H9 (cell line): ENCODE measurements at regions not wholly inside any gene's neighbourhood (a gene's known extent, or its start where the extent isn't known, plus 50 kb on each side); places are given as distances from the start of the nearest gene placed in this dataset.

ENCODE experiments used
- DNase-seq: peaks from one replicate; pipeline ENCODE4 v3.0.0-alpha.2; 2017
- H2AFZ ChIP-seq: one replicate; pipeline ENCODE4 v1.6.1; 2013; ENCODE audit warnings: mild to moderate bottlenecking, low read length, control low read depth, moderate library complexity
- H2AK5ac ChIP-seq: 2 replicates; pipeline ENCODE4 v1.6.1; 2013; ENCODE audit warnings: low read length, control low read depth, mixed read lengths; ENCODE audit not compliant: insufficient read length
- H2BK120ac ChIP-seq: one replicate; pipeline ENCODE4 v1.6.1; 2013; ENCODE audit warnings: low read depth, mild to moderate bottlenecking, low read length, control low read depth, inconsistent platforms; ENCODE audit not compliant: poor library complexity, severe bottlenecking
- H2BK12ac ChIP-seq: 2 replicates; pipeline ENCODE4 v1.6.1; 2013; ENCODE audit warnings: low read length, control low read depth, mixed read lengths, low read depth; ENCODE audit not compliant: insufficient read length
- H2BK15ac ChIP-seq: 2 replicates; pipeline ENCODE4 v1.6.1; 2013; ENCODE audit warnings: low read depth, low read length, control low read depth
- H2BK20ac ChIP-seq: one replicate; pipeline ENCODE4 v1.6.1; 2013; ENCODE audit warnings: low read depth, mild to moderate bottlenecking, low read length, control low read depth, inconsistent platforms; ENCODE audit not compliant: poor library complexity, severe bottlenecking
- H2BK5ac ChIP-seq: 2 replicates; pipeline ENCODE4 v1.6.1; 2013; ENCODE audit warnings: low read length, control low read depth, mixed read lengths; ENCODE audit not compliant: insufficient read length
- H3K14ac ChIP-seq: 2 replicates; pipeline ENCODE4 v1.6.1; 2013; ENCODE audit warnings: low read length, control low read depth; ENCODE audit not compliant: insufficient read depth
- H3K18ac ChIP-seq: 2 replicates; pipeline ENCODE4 v1.6.1; 2013; ENCODE audit warnings: low read depth, mild to moderate bottlenecking, mixed read lengths, low read length, control low read depth; ENCODE audit not compliant: insufficient read length
- H3K23ac ChIP-seq: 2 replicates; pipeline ENCODE4 v1.6.1; 2013; ENCODE audit warnings: low read length, control low read depth, mixed read lengths, low read depth; ENCODE audit not compliant: insufficient read length
- H3K23me2 ChIP-seq: 2 replicates; pipeline ENCODE4 v1.6.1; 2013; ENCODE audit warnings: low read depth, mild to moderate bottlenecking, mixed read lengths, low read length, control low read depth; ENCODE audit not compliant: insufficient read length, poor library complexity, severe bottlenecking
- H3K27ac ChIP-seq: 2 replicates; pipeline ENCODE4 v1.5.1; 2013; ENCODE audit warnings: low read length, control low read depth, mixed read lengths, low read depth; ENCODE audit not compliant: insufficient read length
- H3K27me3 ChIP-seq: 2 replicates; pipeline ENCODE4 v1.6.1; 2013; ENCODE audit warnings: low read length, control low read depth, inconsistent platforms; ENCODE audit not compliant: insufficient read depth
- H3K4ac ChIP-seq: 2 replicates; pipeline ENCODE4 v1.6.1; 2013; ENCODE audit warnings: low read depth, mild to moderate bottlenecking, control low read depth, inconsistent platforms, low read length, moderate library complexity
- H3K4me1 ChIP-seq: 2 replicates; pipeline ENCODE4 v1.6.1; 2013; ENCODE audit warnings: low read length, control low read depth, inconsistent platforms; ENCODE audit not compliant: insufficient read depth
- H3K4me2 ChIP-seq: 2 replicates; pipeline ENCODE4 v1.6.1; 2013; ENCODE audit warnings: low read length, control low read depth, mixed read lengths; ENCODE audit not compliant: insufficient read length, insufficient read depth
- H3K56ac ChIP-seq: 2 replicates; pipeline ENCODE4 v1.6.1; 2013; ENCODE audit warnings: low read depth, mild to moderate bottlenecking, mixed read lengths, low read length, control low read depth; ENCODE audit not compliant: insufficient read length
- H3K79me1 ChIP-seq: 2 replicates; pipeline ENCODE4 v1.6.1; 2013; ENCODE audit warnings: low read depth, mild to moderate bottlenecking, moderate library complexity, low read length, control low read depth, inconsistent platforms; ENCODE audit not compliant: insufficient read depth, poor library complexity, severe bottlenecking
- H3K79me2 ChIP-seq: 2 replicates; pipeline ENCODE4 v1.6.1; 2013; ENCODE audit warnings: low read length, control low read depth, inconsistent platforms; ENCODE audit not compliant: insufficient read depth
- H3K9ac ChIP-seq: 2 replicates; pipeline ENCODE4 v1.6.1; 2013; ENCODE audit warnings: low read length, control low read depth, mixed read lengths; ENCODE audit not compliant: insufficient read length; ENCODE audit errors: extremely low read depth
- H3K9me3 ChIP-seq: one replicate; pipeline ENCODE4 v1.6.1; 2013; ENCODE audit warnings: low read depth, low read length, inconsistent platforms; ENCODE audit not compliant: control insufficient read depth
- H3T11ph ChIP-seq: one replicate; pipeline ENCODE4 v1.6.1; 2013; ENCODE audit warnings: mild to moderate bottlenecking, low read length, control low read depth, inconsistent platforms
- H4K20me1 ChIP-seq: one replicate; pipeline ENCODE4 v1.6.1; 2013; ENCODE audit not compliant: control insufficient read depth, insufficient read length, insufficient read depth
- H4K5ac ChIP-seq: 2 replicates; pipeline ENCODE4 v1.6.1; 2013; ENCODE audit warnings: low read depth, mild to moderate bottlenecking, mixed read lengths, low read length, control low read depth; ENCODE audit not compliant: insufficient read length
- H4K8ac ChIP-seq: replicated peaks from 2 replicates; pipeline ENCODE4 v1.6.1; 2013; ENCODE audit warnings: low read length, control low read depth, mixed read lengths, low read depth; ENCODE audit not compliant: insufficient read length
- H4K91ac ChIP-seq: 2 replicates; pipeline ENCODE4 v1.6.1; 2013; ENCODE audit warnings: low read depth, mild to moderate bottlenecking, moderate library complexity, mixed read lengths, low read length, control low read depth; ENCODE audit not compliant: insufficient read length
- H3K27ac Mint-ChIP-seq, 3 experiments: 2 replicates in 2 of 3; 3 replicates in 1 of 3; pipeline ENCODE4 v1.8.0; 2020 to 2021; ENCODE audit warnings: mixed read lengths in 3 of 3, mild to moderate bottlenecking in 1 of 3, moderate library complexity in 1 of 3
- H3K27me3 Mint-ChIP-seq: 2 replicates; pipeline ENCODE4 v1.8.0; 2021; ENCODE audit warnings: low read depth, mild to moderate bottlenecking, moderate library complexity, mixed read lengths
- H3K36me3 Mint-ChIP-seq, 3 experiments: 2 replicates in 2 of 3; 3 replicates in 1 of 3; pipeline ENCODE4 v1.8.0; 2020 to 2021; ENCODE audit warnings: low read depth in 3 of 3, mixed read lengths in 3 of 3; ENCODE audit not compliant: insufficient read depth in 1 of 3
- H3K4me1 Mint-ChIP-seq, 2 experiments: 2 replicates each; pipeline ENCODE4 v1.8.0; 2020; ENCODE audit warnings: mixed read lengths in 2 of 2
- H3K4me3 Mint-ChIP-seq, 2 experiments: 2 replicates in 1 of 2; 3 replicates in 1 of 2; pipeline ENCODE4 v1.8.0; 2020 to 2021; ENCODE audit warnings: mild to moderate bottlenecking in 2 of 2, mixed read lengths in 2 of 2, moderate library complexity in 1 of 2
- H3K9me3 Mint-ChIP-seq, 2 experiments: 2 replicates in 1 of 2; 3 replicates in 1 of 2; pipeline ENCODE4 v1.8.0; 2020; ENCODE audit warnings: mild to moderate bottlenecking in 2 of 2, mixed read lengths in 2 of 2, moderate library complexity in 1 of 2
- CTCF ChIP-seq: fragments of 200-600 bp; sonication (generic); conservative IDR thresholded peaks from 3 replicates; pipeline ENCODE4 v1.8.0; 2021; ENCODE audit warnings: antibody characterized with exemption, mild to moderate bottlenecking
- WGBS: extraction: QIAGEN DNeasy Blood & Tissue Kit; methylation state at CpG from one replicate; pipeline ENCODE4 v1.1.7; 2013; ENCODE audit warnings: missing lambda C conversion rate, low lambda C conversion rate, mixed read lengths; ENCODE audit not compliant: insufficient read length; ENCODE audit errors: extremely low coverage; 5-methylcytosine and 5-hydroxymethylcytosine counted together

- Histone ChIP-seq H2BK12ac (no peak overlapping the region), H3K56ac (no peak overlapping the region), H2BK5ac (no peak overlapping the region), H3K79me2 (no peaks in the 10 kb centered on the region), H2BK120ac (no peak overlapping the region), H3K23me2 (no peaks in the 10 kb centered on the region), H4K91ac (no peak overlapping the region), H3T11ph (no peak overlapping the region), H2BK15ac (no peak overlapping the region), H3K4me2 (no peak overlapping the region), H3K79me1 (no peaks in the 10 kb centered on the region), H4K20me1 (no peaks in the 10 kb centered on the region), H3K9ac (no peak overlapping the region), H4K5ac (no peak overlapping the region), H2AK5ac (no peak overlapping the region), H3K27me3 (no peaks in the 10 kb centered on the region), H3K4ac (no peak overlapping the region), H3K4me1 (no peaks in the 10 kb centered on the region), H4K8ac (no peak overlapping the region), H2BK20ac (no peak overlapping the region), H2AFZ (no peak overlapping the region), H3K9me3 (no peaks in the 10 kb centered on the region), H3K23ac (no peak overlapping the region), H3K27ac (no peak overlapping the region), H3K18ac (no peak overlapping the region), H3K14ac (no peak overlapping the region)
- no peaks in the 10 kb centered on the region for H3K27me3 Mint-ChIP-seq
- no peak for DNase-seq
- no peak for TF ChIP-seq CTCF
- H3K4me1 Mint-ChIP-seq, result no peaks in the 10 kb centered on the region
- no CpG with 5 or more reads among the region's 4 CpGs for WGBS
- H3K27ac Mint-ChIP-seq, result no peak overlapping the region; a peak in 1 of 7 replicates
- no peaks in the 10 kb centered on the region for H3K9me3 Mint-ChIP-seq
- H3K4me3 Mint-ChIP-seq, result no peak overlapping the region
- H3K36me3 Mint-ChIP-seq, result no peaks in the 10 kb centered on the region
Observed at GRCh38 chr3:33947272-33948195, 149.1 kb downstream of the PDCD6IP start.
